Inflammatory macrophage treated with lipopolysaccharide for 4 hours (primary cell): ENCODE measurements at regions not wholly inside any gene's neighbourhood (a gene's known extent, or its start where the extent isn't known, plus 50 kb on each side); places are given as distances from the start of the nearest gene placed in this dataset.
"Not testable (repeated sequence)": the region's sequence is repeated elsewhere in the genome, so short reads cannot be mapped to it uniquely, and the experiment has no call there.

Source experiments
- DNase-seq: peaks from one replicate; pipeline ENCODE4 v3.0.0-alpha.2; 2020

GRCh38 chr11:97982512-97982911 lies 1038.2 kb upstream of the CNTN5 start:
- DNase-seq: no peak

DNA sequence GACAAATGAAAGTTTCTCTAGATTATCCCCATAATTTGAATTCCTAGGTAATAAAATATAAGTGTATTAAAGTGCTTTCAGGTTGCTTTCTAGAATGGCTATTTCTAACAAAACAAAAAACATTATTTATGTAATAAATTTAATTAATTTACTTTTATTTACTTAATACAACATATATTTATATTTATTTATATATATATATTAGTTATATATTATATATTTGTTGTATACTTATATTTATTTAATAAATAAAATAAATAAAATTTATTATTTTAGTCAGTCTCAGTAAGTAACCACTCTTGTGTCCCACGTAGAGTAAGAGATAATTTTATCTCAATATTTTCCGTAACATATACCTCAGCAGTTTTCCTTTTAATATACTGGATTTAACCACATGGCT lies 1031.6 kb upstream of the CNTN5 start:
- DNase-seq: no peak

GRCh38 chr11:97990162-97990920 lies 1030.4 kb upstream of the CNTN5 start:
- DNase-seq: no peak

- no peak for DNase-seq
These were observed 1027.2 kb upstream of the CNTN5 start for GRCh38 chr11:97993562-97993961.

- DNase-seq: no peak
These were observed 1024.9 kb upstream of the CNTN5 start for GRCh38 chr11:97995874-97996273.

GRCh38 chr11:97996762-97997161 lies 1024.0 kb upstream of the CNTN5 start:
- no peak for DNase-seq

DNA sequence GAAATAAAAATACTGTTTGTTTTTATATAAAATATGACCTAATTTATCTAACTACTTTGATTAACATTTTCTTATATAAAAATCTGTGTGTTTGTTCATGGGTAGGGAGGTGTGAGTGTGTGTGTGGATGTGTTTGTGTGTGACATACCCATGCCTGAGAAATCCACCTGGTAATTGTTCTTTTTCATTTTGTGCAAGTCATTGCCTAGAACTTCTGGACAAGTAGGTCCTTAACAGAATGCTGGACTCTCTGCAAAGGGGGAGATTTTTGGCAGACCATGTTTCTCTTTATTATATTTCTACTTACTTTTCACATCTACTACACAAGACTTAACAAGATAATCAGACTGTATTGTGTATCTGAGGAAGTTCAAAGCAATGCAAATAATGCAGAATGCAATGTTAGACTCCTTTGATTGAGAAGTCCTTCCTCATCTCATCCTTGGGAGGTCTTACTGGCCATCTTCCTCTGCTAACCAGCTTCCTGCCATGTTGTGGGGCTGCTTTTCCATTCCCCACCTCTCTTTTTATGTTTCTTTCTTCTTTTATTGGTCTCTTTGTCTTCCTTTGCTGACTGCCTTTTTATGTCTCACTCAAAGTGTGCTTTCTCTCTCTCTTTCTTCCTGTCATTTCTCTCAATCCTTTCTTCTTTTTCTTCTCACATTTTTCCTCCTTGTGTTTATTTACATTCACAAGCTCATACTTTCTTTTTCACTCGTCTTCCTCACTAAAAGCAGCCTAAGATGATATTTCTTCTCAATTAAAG lies 1017.0 kb upstream of the CNTN5 start:
- DNase-seq: no peak

DNA sequence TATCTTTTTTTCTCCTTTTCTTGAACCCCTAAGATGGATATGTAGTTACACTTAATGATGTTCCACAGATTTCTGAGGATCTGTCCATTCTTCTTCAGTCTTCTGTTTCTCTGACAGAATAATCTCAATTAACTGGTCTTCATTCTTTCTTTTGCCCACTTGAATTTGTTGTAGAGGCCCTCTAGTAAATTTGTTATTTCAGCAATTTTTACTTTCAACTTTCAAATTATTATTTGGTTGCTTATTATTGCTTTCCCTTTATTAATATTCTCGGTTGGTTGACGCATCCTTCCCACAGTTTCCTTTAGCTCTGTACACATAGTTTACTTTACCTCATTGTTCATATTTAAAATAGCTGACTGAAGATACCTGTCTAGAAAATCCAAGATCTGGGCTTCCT lies 1013.7 kb upstream of the CNTN5 start:
- no peak for DNase-seq

GRCh38 chr11:98027652-98028051 lies 993.1 kb upstream of the CNTN5 start:
- no peak for DNase-seq

DNA sequence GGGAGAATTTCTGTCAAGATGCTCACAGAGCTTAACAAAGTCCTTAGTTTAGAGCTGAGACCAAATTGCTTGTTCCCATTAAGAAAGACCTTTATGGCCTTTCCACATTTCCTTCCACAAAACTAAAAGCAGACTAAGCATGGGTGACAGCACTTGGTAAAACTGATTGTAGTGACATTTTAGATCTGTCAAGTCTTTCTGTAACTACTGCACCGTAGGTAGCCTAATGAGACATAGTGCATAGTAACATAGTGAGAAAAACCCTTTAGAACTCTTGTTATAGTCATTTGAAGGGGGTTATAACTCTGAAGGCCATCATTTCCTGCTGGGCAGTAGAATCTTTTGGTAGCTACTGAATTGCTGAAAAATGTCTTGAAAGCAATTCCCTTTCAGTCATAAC lies 990.9 kb upstream of the CNTN5 start:
- no peak for DNase-seq

GRCh38 chr11:98036810-98037209 lies 983.9 kb upstream of the CNTN5 start:
- no peak for DNase-seq

DNA sequence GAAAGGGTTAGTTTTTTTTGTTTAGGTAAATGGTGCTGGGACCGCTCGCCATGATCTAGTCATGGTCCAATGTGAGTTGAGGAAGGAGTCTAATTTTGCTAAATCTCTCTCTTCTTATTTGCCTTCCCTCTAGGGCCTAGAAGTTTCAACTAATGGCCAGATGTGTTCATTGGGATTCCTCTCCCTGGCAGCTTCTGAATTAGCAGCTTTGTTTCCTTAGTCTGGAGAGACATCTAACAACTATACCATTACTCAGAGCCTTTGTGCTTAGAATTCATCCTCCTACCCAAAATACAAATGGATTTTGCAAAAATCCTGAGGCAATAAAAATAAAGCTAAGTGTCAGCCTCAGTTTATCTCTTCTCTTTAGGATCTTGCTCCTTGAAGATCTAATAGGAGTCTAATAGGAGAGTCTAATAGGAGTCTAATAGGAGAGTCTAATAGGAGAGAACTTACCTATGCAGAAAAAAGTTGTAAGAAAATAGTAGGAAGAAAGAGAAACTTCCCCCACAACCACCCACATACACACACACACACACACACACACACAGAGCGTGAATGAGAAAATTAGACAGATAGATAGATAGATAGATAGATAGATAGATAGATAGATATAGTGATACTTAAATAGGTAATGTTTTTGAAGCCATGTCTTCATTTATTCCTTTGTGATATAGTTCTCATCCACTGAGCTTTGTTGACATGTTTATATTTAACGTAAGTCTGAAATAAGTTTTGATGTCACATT lies 980.5 kb upstream of the CNTN5 start:
- DNase-seq: no peak

DNA sequence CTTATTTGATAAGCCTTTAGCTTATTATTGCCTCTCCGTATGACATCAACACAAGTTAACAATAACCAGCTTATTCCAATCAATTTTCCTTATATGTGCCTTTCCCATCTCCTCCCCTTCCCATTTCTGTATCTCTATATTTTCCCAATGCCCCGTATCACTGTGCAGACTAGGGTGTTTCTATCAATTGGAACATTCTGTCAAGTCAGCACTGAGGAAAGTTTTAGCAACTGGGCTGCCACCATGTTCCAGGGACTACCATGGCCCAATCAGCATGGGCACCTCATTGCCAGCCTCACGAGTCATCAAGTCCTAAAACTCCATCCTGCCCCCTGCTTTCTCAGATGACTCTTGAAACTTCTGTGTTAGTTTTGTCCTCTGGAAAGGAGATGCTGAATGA lies 973.1 kb upstream of the CNTN5 start:
- DNase-seq: no peak

DNA sequence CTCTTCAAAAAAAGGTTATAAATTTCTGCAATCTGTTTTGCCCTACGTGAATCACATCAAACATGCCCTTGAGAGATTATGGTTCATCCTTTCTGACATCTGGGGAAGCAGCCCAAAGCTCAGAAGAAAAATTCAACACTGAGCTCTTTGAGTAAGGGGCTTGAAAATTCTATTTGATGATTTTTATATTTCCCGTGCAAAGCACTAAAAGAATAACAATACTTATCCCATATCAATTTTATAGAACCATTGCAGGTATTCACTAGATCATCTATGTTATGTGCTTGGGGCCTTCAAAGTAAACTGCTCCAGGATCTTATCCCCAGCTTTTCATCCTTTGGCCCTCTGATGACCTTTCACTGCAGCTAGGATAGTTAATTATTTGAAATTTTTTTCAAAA lies 966.9 kb upstream of the CNTN5 start:
- DNase-seq: no peak

DNA sequence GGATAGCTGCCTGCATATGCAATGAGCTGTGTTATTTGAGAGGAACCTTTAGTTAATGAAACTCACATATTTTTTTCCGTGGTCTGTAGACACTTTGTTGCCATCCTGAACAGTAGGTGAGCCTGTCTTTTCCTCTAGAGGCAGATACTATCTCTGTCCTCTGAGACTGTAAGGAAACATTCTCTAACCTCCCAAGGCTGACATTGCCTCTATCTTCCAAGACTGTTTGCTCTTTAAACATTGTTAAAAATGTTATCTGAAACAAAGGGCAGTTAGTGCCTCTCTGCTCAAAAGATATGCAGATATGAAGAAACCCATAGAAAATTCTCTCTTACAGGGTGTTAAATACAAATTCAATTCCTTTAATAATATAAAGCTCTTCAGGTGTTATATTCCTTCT lies 963.8 kb upstream of the CNTN5 start:
- no peak for DNase-seq

GRCh38 chr11:98059488-98059887 lies 961.3 kb upstream of the CNTN5 start:
- DNase-seq: no peak

- no peak for DNase-seq
These were observed 960.0 kb upstream of the CNTN5 start for GRCh38 chr11:98060759-98061158.

DNA sequence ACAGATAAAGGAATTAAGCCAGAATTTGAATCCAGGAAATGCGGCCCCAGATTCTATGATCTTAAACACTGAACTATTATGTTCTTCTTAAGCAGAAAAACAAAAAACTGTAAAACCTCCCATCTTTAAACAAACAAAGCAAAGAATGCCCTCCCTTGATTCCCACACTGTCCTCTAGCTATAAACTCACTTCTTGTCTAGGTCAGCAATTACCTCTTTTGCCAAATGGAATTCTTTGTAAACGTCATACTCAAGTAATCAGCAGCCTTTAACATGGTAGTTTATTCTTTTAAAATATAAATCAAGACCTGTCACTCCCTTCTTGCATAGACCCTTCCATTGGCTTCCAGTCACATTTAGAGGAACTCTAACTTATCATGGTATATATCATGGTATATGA lies 958.9 kb upstream of the CNTN5 start:
- no peak for DNase-seq

GRCh38 chr11:98062714-98063113 lies 958.0 kb upstream of the CNTN5 start:
- no peak for DNase-seq

DNA sequence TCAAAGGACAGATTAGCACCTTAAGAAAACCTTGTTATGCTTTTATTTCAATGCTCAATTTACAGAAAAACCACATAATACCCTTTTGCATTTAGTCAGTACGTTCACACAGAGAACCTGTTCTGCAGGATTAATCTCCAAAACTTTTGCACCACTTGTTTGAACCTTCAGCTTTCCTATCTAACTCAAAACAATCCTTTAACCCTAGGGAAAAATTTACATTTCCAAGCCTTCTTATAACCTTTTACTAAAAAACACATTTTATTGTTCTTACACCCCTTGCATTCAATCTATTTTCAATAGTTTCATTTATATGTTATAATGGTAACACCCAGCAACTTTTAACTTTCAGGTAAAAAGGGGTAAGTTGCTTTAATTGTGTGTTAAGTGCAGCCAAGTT lies 952.5 kb upstream of the CNTN5 start:
- no peak for DNase-seq

DNA sequence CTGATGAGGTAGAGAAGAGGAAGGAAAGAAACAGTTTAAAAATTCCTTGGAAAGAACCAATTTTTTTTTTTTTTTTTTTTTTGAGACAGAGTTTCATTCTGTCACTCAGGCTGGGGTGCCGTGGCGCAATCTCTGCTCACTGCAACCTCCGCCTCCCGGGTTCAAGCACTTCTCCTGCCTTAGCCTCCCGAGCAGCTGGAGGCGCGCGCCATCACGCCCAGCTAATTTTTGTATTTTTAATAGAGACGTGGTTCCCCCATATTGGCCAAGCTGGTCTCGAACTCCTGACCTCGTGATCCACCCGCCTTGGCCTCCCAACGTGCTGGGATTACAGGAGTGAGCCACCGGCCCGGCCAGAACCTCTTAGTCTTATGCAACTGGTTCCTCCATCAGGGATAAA lies 951.6 kb upstream of the CNTN5 start:
- DNase-seq: not testable (repeated sequence)

DNA sequence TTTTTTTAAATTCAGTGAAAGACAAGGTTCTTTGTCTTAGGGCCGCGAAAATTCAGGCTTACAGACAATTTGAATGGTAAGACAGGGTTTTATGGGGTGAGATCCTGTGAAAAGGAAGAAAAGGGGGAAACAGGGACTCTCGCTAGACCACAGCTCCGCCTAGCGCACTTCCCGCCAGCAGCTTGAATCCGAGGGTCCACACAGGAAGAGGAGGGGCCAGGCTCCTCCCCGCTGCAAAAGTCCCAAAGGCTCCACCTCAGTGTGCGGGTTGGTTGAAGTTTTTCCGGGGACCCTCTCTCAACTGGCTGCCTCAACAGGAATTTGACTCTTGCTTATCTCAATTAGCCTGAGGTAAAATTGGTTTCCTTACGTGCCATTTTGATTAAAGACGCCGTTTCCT lies 950.9 kb upstream of the CNTN5 start:
- DNase-seq: no peak

DNA sequence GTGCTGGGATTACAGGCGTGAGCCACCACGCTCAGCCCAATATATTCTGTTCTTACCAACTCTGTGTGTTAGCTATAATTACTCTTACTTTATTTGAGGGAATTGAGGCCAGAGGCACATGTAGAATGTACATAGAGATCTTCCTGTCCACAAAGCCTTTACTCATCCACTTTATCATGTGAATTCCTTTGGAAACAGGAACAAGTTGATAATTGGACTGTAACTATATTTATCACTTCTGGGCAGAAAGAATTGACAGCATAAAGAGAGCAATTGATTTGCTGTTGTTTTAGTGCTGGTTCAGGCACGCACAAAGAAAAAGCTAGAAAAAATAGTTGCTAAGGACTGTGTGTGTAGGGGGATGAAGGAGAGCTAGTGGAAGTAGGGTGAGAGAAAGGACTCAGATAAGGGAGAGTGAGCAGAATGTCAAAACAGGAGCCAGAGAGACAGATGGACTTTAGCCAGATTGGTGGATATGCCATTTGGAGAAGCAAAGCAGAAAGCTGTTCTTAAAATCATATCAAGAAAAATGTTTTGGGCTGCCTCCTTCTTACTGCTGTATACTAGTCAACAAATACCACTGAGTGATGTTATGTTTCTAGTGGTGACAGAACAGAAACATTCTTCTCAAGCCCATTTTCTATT lies 929.8 kb upstream of the CNTN5 start:
- DNase-seq: no peak
